ENCODE measurements at regions not wholly inside any gene's neighbourhood (a gene's known extent, or its start where the extent isn't known, plus 50 kb on each side); places are given as distances from the start of the nearest gene placed in this dataset.

DNA sequence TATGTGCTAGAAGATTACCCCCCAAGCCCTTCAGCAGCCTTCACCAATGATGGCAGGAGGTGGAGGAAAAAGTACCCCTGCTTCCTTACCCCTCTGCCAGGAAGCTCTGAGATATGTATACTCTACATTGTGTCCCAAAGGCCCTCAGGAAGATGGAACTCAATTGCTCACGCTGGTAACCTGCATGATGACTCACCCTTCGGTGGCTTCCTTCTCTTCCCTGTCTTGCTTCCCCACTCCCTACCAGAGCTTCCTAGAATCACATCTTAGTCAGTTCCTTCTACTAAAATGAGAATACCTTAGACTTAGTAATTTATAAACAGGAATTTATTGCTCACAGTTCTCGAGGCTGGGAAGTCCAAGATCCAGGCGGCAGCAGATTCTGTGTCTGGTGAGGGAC lies 405.6 kb downstream of the TYW1 start:
- no peaks in the 10 kb centered on the region for H3K36me3 ChIP-seq (ENCODE audit: insufficient read depth, low read length)
- H3K27ac Mint-ChIP-seq (ENCODE audit: unreplicated experiment): no peak overlapping the region
- H3K4me3 Mint-ChIP-seq (ENCODE audit: unreplicated experiment): no peak overlapping the region
- H3K4me2 ChIP-seq (ENCODE audit: low read length): no peak overlapping the region
- H3K4me3 ChIP-seq (ENCODE audit: insufficient read depth, low read depth, low read length): no peak overlapping the region
- H3K27ac ChIP-seq (ENCODE audit: low read depth, low read length): no peak overlapping the region
- H3K9me3 Mint-ChIP-seq (ENCODE audit: unreplicated experiment): peaks cover 15% of the 10 kb centered on the region
- H3K27me3 Mint-ChIP-seq (ENCODE audit: low read depth, unreplicated experiment): no peaks in the 10 kb centered on the region
- H4K20me1 ChIP-seq (ENCODE audit: insufficient read depth, low read length): no peaks in the 10 kb centered on the region
- H3K9ac ChIP-seq (ENCODE audit: low read length): no peak overlapping the region
- no peak for TF ChIP-seq EZH2 (IDR thresholded peaks at IDR 0.05; ENCODE audit: insufficient read depth, low read length)
- TF ChIP-seq, protein P1, sequence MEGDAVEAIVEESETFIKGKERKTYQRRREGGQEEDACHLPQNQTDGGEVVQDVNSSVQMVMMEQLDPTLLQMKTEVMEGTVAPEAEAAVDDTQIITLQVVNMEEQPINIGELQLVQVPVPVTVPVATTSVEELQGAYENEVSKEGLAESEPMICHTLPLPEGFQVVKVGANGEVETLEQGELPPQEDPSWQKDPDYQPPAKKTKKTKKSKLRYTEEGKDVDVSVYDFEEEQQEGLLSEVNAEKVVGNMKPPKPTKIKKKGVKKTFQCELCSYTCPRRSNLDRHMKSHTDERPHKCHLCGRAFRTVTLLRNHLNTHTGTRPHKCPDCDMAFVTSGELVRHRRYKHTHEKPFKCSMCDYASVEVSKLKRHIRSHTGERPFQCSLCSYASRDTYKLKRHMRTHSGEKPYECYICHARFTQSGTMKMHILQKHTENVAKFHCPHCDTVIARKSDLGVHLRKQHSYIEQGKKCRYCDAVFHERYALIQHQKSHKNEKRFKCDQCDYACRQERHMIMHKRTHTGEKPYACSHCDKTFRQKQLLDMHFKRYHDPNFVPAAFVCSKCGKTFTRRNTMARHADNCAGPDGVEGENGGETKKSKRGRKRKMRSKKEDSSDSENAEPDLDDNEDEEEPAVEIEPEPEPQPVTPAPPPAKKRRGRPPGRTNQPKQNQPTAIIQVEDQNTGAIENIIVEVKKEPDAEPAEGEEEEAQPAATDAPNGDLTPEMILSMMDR (IDR thresholded peaks at IDR 0.05; ENCODE audit: insufficient read depth, low read depth, low read length): no peak
- DNase-seq (ENCODE audit: low read depth) (no peak), FAIRE-seq (no peak)
- H3K79me2 ChIP-seq (ENCODE audit: insufficient read depth, low read length): no peaks in the 10 kb centered on the region
- no peak overlapping the region for H2AFZ ChIP-seq (ENCODE audit: low read depth, low read length)
- no peaks in the 10 kb centered on the region for H3K4me1 Mint-ChIP-seq (ENCODE audit: low read depth, unreplicated experiment)
- no peaks in the 10 kb centered on the region for H3K9me3 ChIP-seq (ENCODE audit: insufficient read depth, low read depth, low read length)
- no peaks in the 10 kb centered on the region for H3K4me1 ChIP-seq (ENCODE audit: insufficient read depth, low read length)
- no peaks in the 10 kb centered on the region for H3K36me3 Mint-ChIP-seq (ENCODE audit: low read depth, unreplicated experiment)
- H3K27me3 ChIP-seq (ENCODE audit: insufficient read depth, low read length): no peaks in the 10 kb centered on the region

DNA sequence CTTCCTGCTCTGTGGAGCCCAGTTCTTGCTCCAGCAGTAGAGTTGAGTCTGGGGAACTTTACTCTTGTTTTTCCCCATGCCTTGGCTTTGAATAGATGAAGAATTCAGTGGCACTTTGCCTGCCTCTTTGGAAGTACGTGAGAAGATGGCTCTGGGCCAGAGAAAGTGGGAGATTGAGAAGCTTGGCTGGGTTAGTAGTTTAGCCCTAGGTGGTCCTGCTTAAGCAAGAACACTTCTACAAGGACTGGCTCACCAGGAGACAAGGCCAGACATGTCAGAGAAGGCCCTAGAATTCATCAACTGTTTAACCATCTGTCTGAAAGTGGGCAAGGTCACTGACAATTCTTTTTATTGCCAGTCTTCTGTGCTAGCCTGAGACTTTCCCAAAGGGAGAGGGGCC lies 410.3 kb downstream of the TYW1 start:
- Histone ChIP-seq H2AFZ (ENCODE audit: low read depth, low read length) (no peak overlapping the region), H3K9ac (ENCODE audit: low read length) (no peak overlapping the region), H3K4me3 (ENCODE audit: insufficient read depth, low read depth, low read length) (no peak overlapping the region), H3K79me2 (ENCODE audit: insufficient read depth, low read length) (no peaks in the 10 kb centered on the region), H3K9me3 (ENCODE audit: insufficient read depth, low read depth, low read length) (no peaks in the 10 kb centered on the region), H3K27ac (ENCODE audit: low read depth, low read length) (no peak overlapping the region), H3K36me3 (ENCODE audit: insufficient read depth, low read length) (no peaks in the 10 kb centered on the region), H3K27me3 (ENCODE audit: insufficient read depth, low read length) (no peaks in the 10 kb centered on the region), H4K20me1 (ENCODE audit: insufficient read depth, low read length) (no peaks in the 10 kb centered on the region), H3K4me2 (ENCODE audit: low read length) (no peak overlapping the region), H3K4me1 (ENCODE audit: insufficient read depth, low read length) (no peaks in the 10 kb centered on the region)
- no peak overlapping the region for H3K4me3 Mint-ChIP-seq (ENCODE audit: unreplicated experiment)
- no peak for FAIRE-seq
- no peak for DNase-seq (ENCODE audit: low read depth)
- H3K27me3 Mint-ChIP-seq (ENCODE audit: low read depth, unreplicated experiment): peaks cover 2% of the 10 kb centered on the region
- TF ChIP-seq, protein P1 (IDR thresholded peaks at IDR 0.05; ENCODE audit: insufficient read depth, low read depth, low read length): no peak
- no peak for TF ChIP-seq EZH2 (IDR thresholded peaks at IDR 0.05; ENCODE audit: insufficient read depth, low read length)
- H3K4me1 Mint-ChIP-seq (ENCODE audit: low read depth, unreplicated experiment): no peaks in the 10 kb centered on the region
- H3K27ac Mint-ChIP-seq (ENCODE audit: unreplicated experiment): no peak overlapping the region
- H3K36me3 Mint-ChIP-seq (ENCODE audit: low read depth, unreplicated experiment): no peaks in the 10 kb centered on the region
- peaks cover 13% of the 10 kb centered on the region for H3K9me3 Mint-ChIP-seq (ENCODE audit: unreplicated experiment)

DNA sequence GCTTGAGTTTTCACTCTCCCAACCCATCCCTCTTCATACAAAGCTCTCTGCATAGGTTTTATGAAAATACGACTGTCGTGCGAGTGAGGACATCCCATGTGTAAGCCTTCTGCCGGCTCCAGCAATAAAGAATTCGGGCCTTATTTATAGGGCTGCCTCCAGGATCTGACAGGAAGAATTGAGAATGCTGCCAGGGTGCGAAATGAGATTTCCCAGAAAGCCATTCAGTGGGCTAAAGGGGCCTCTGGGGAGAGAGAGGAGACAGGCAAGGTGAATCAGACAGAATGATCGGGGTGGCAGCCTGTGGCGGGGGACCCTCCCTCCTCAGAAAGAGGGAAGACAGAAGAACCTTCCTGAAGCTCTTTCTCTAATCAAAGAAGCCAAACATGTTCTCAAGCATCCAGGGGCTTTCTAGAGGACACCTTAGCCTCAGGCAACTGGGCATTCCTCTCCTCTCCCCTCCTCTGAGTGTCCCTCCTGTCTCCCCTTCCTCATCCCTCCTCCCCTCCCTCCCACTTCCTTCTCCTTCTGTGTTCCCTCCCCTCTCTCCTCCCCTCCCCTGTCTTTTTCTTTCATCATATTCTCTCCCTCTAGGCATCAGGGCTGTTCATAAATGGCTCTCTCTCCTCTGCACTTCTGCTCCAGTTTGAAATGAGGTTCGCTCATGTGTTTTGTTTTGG lies 410.9 kb downstream of the TYW1 start:
- Mint-ChIP-seq H3K9me3 (ENCODE audit: unreplicated experiment) (peaks cover 13% of the 10 kb centered on the region), H3K27ac (ENCODE audit: unreplicated experiment) (no peak overlapping the region), H3K4me1 (ENCODE audit: low read depth, unreplicated experiment) (no peaks in the 10 kb centered on the region), H3K4me3 (ENCODE audit: unreplicated experiment) (no peak overlapping the region), H3K36me3 (ENCODE audit: low read depth, unreplicated experiment) (no peaks in the 10 kb centered on the region), H3K27me3 (ENCODE audit: low read depth, unreplicated experiment) (peaks cover 2% of the 10 kb centered on the region)
- Histone ChIP-seq H4K20me1 (ENCODE audit: insufficient read depth, low read length) (no peaks in the 10 kb centered on the region), H3K27ac (ENCODE audit: low read depth, low read length) (no peak overlapping the region), H3K36me3 (ENCODE audit: insufficient read depth, low read length) (no peaks in the 10 kb centered on the region), H3K9ac (ENCODE audit: low read length) (no peak overlapping the region), H3K4me3 (ENCODE audit: insufficient read depth, low read depth, low read length) (no peak overlapping the region), H2AFZ (ENCODE audit: low read depth, low read length) (no peak overlapping the region), H3K9me3 (ENCODE audit: insufficient read depth, low read depth, low read length) (no peaks in the 10 kb centered on the region), H3K27me3 (ENCODE audit: insufficient read depth, low read length) (no peaks in the 10 kb centered on the region), H3K4me1 (ENCODE audit: insufficient read depth, low read length) (no peaks in the 10 kb centered on the region), H3K4me2 (ENCODE audit: low read length) (no peak overlapping the region), H3K79me2 (ENCODE audit: insufficient read depth, low read length) (no peaks in the 10 kb centered on the region)
- no peak for DNase-seq (ENCODE audit: low read depth)
- no peak for TF ChIP-seq EZH2 (IDR thresholded peaks at IDR 0.05; ENCODE audit: insufficient read depth, low read length)
- TF ChIP-seq, protein P1 (IDR thresholded peaks at IDR 0.05; ENCODE audit: insufficient read depth, low read depth, low read length): no peak
- no peak for FAIRE-seq

Measured in astrocyte (in vitro differentiated cells and primary cell).